ENCODE measurements at regions not wholly inside any gene's neighbourhood (a gene's known extent, or its start where the extent isn't known, plus 50 kb on each side); places are given as distances from the start of the nearest gene placed in this dataset.
A peak's percentile ranks its signal among the peaks of the same experiment; 100 is the strongest.
"Not testable (repeated sequence)": the region's sequence is repeated elsewhere in the genome, so short reads cannot be mapped to it uniquely, and the experiment has no call there.

GRCh38 chr5:62814991-62815390 lies 236.4 kb downstream of the LRRC70 start:
- no peak for DNase-seq (ENCODE audit: low read depth)
- H3K4me3 ChIP-seq (ENCODE audit: low read length) = no peak overlapping the region
- TF ChIP-seq, protein P1, sequence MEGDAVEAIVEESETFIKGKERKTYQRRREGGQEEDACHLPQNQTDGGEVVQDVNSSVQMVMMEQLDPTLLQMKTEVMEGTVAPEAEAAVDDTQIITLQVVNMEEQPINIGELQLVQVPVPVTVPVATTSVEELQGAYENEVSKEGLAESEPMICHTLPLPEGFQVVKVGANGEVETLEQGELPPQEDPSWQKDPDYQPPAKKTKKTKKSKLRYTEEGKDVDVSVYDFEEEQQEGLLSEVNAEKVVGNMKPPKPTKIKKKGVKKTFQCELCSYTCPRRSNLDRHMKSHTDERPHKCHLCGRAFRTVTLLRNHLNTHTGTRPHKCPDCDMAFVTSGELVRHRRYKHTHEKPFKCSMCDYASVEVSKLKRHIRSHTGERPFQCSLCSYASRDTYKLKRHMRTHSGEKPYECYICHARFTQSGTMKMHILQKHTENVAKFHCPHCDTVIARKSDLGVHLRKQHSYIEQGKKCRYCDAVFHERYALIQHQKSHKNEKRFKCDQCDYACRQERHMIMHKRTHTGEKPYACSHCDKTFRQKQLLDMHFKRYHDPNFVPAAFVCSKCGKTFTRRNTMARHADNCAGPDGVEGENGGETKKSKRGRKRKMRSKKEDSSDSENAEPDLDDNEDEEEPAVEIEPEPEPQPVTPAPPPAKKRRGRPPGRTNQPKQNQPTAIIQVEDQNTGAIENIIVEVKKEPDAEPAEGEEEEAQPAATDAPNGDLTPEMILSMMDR (conservative IDR thresholded peaks at IDR 0.05; ENCODE audit: low read depth, low read length) = no peak

GRCh38 chr5:62812621-62813255 lies 234.1 kb downstream of the LRRC70 start:
- TF ChIP-seq, protein P1 (conservative IDR thresholded peaks at IDR 0.05; ENCODE audit: low read depth, low read length) = no peak
- DNase-seq (ENCODE audit: low read depth) = no peak
- no peak overlapping the region for H3K4me3 ChIP-seq (ENCODE audit: low read length)

DNA sequence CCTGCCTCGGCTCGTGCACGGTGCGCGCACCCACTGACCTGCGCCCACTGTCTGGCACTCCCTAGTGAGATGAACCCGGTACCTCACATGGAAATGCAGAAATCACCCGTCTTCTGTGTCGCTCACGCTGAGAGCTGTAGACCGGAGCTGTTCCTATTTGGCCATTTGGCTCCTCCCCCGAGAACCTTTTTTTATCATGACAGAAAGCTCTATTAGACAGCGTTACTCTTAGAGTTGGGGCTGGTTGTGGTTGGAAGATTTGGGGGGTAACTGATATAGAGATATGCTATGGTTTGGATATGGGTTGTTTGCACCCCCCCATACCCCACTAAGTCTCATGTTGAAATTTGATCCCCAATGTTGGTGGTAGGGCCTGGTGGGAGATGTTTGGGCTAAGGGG lies 226.2 kb downstream of the LRRC70 start:
- DNase-seq (ENCODE audit: low read depth); H3K4me3 ChIP-seq (ENCODE audit: low read length): not testable (repeated sequence)

DNA sequence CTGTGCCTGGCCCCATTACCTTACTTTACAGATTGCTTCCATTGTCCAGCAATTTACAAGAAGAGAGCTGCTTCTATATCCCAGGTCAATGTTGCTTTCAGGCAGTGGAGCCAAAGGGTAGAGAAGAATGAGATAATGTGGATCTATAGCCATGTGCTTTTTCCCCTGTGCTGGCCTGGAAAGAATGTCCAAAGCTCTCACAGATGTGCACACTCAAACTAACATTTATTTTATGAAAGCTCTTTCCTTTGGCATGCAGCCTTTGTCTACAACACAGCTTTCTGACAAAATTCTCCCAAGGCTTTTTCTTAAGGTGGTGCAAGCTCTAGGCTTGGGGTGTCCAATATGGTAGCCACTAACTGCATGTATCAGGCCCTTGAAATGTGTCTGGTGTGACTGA lies 217.3 kb downstream of the LRRC70 start:
- H3K4me3 ChIP-seq (ENCODE audit: low read length) = no peak overlapping the region
- DNase-seq (ENCODE audit: low read depth) = no peak
- TF ChIP-seq, protein P1 (conservative IDR thresholded peaks at IDR 0.05; ENCODE audit: low read depth, low read length) = no peak

- no peak overlapping the region for H3K4me3 ChIP-seq (ENCODE audit: low read length)
- TF ChIP-seq, protein P1 (conservative IDR thresholded peaks at IDR 0.05; ENCODE audit: low read depth, low read length) = no peak
These were observed 215.8 kb downstream of the LRRC70 start for GRCh38 chr5:62794456-62794855.

GRCh38 chr5:62791059-62791458 lies 212.4 kb downstream of the LRRC70 start:
- H3K4me3 ChIP-seq (ENCODE audit: low read length) = no peak overlapping the region
- no peak for DNase-seq (ENCODE audit: low read depth)
- TF ChIP-seq, protein P1 (conservative IDR thresholded peaks at IDR 0.05; ENCODE audit: low read depth, low read length) = peak; percentile 49

More at GRCh38 chr5:62794456-62794855, 215.8 kb downstream of the LRRC70 start:
- no peak for DNase-seq (ENCODE audit: low read depth)

GRCh38 chr5:62790348-62790747 lies 211.7 kb downstream of the LRRC70 start:
- H3K4me3 ChIP-seq (ENCODE audit: low read length) = no peak overlapping the region
- TF ChIP-seq, protein P1 (conservative IDR thresholded peaks at IDR 0.05; ENCODE audit: low read depth, low read length) = no peak
- DNase-seq (ENCODE audit: low read depth) = no peak
